H9 (cell line): ENCODE measurements at regions not wholly inside any gene's neighbourhood (a gene's known extent, or its start where the extent isn't known, plus 50 kb on each side); places are given as distances from the start of the nearest gene placed in this dataset.

ENCODE experiments used
- DNase-seq: peaks from one replicate; pipeline ENCODE4 v3.0.0-alpha.2; 2017
- H2AFZ ChIP-seq: one replicate; pipeline ENCODE4 v1.6.1; 2013; ENCODE audit warnings: mild to moderate bottlenecking, low read length, control low read depth, moderate library complexity
- H2AK5ac ChIP-seq: 2 replicates; pipeline ENCODE4 v1.6.1; 2013; ENCODE audit warnings: low read length, control low read depth, mixed read lengths; ENCODE audit not compliant: insufficient read length
- H2BK120ac ChIP-seq: one replicate; pipeline ENCODE4 v1.6.1; 2013; ENCODE audit warnings: low read depth, mild to moderate bottlenecking, low read length, control low read depth, inconsistent platforms; ENCODE audit not compliant: poor library complexity, severe bottlenecking
- H2BK12ac ChIP-seq: 2 replicates; pipeline ENCODE4 v1.6.1; 2013; ENCODE audit warnings: low read length, control low read depth, mixed read lengths, low read depth; ENCODE audit not compliant: insufficient read length
- H2BK15ac ChIP-seq: 2 replicates; pipeline ENCODE4 v1.6.1; 2013; ENCODE audit warnings: low read depth, low read length, control low read depth
- H2BK20ac ChIP-seq: one replicate; pipeline ENCODE4 v1.6.1; 2013; ENCODE audit warnings: low read depth, mild to moderate bottlenecking, low read length, control low read depth, inconsistent platforms; ENCODE audit not compliant: poor library complexity, severe bottlenecking
- H2BK5ac ChIP-seq: 2 replicates; pipeline ENCODE4 v1.6.1; 2013; ENCODE audit warnings: low read length, control low read depth, mixed read lengths; ENCODE audit not compliant: insufficient read length
- H3K14ac ChIP-seq: 2 replicates; pipeline ENCODE4 v1.6.1; 2013; ENCODE audit warnings: low read length, control low read depth; ENCODE audit not compliant: insufficient read depth
- H3K18ac ChIP-seq: 2 replicates; pipeline ENCODE4 v1.6.1; 2013; ENCODE audit warnings: low read depth, mild to moderate bottlenecking, mixed read lengths, low read length, control low read depth; ENCODE audit not compliant: insufficient read length
- H3K23ac ChIP-seq: 2 replicates; pipeline ENCODE4 v1.6.1; 2013; ENCODE audit warnings: low read length, control low read depth, mixed read lengths, low read depth; ENCODE audit not compliant: insufficient read length
- H3K23me2 ChIP-seq: 2 replicates; pipeline ENCODE4 v1.6.1; 2013; ENCODE audit warnings: low read depth, mild to moderate bottlenecking, mixed read lengths, low read length, control low read depth; ENCODE audit not compliant: insufficient read length, poor library complexity, severe bottlenecking
- H3K27ac ChIP-seq: 2 replicates; pipeline ENCODE4 v1.5.1; 2013; ENCODE audit warnings: low read length, control low read depth, mixed read lengths, low read depth; ENCODE audit not compliant: insufficient read length
- H3K27me3 ChIP-seq: 2 replicates; pipeline ENCODE4 v1.6.1; 2013; ENCODE audit warnings: low read length, control low read depth, inconsistent platforms; ENCODE audit not compliant: insufficient read depth
- H3K4ac ChIP-seq: 2 replicates; pipeline ENCODE4 v1.6.1; 2013; ENCODE audit warnings: low read depth, mild to moderate bottlenecking, control low read depth, inconsistent platforms, low read length, moderate library complexity
- H3K4me1 ChIP-seq: 2 replicates; pipeline ENCODE4 v1.6.1; 2013; ENCODE audit warnings: low read length, control low read depth, inconsistent platforms; ENCODE audit not compliant: insufficient read depth
- H3K4me2 ChIP-seq: 2 replicates; pipeline ENCODE4 v1.6.1; 2013; ENCODE audit warnings: low read length, control low read depth, mixed read lengths; ENCODE audit not compliant: insufficient read length, insufficient read depth
- H3K56ac ChIP-seq: 2 replicates; pipeline ENCODE4 v1.6.1; 2013; ENCODE audit warnings: low read depth, mild to moderate bottlenecking, mixed read lengths, low read length, control low read depth; ENCODE audit not compliant: insufficient read length
- H3K79me1 ChIP-seq: 2 replicates; pipeline ENCODE4 v1.6.1; 2013; ENCODE audit warnings: low read depth, mild to moderate bottlenecking, moderate library complexity, low read length, control low read depth, inconsistent platforms; ENCODE audit not compliant: insufficient read depth, poor library complexity, severe bottlenecking
- H3K79me2 ChIP-seq: 2 replicates; pipeline ENCODE4 v1.6.1; 2013; ENCODE audit warnings: low read length, control low read depth, inconsistent platforms; ENCODE audit not compliant: insufficient read depth
- H3K9ac ChIP-seq: 2 replicates; pipeline ENCODE4 v1.6.1; 2013; ENCODE audit warnings: low read length, control low read depth, mixed read lengths; ENCODE audit not compliant: insufficient read length; ENCODE audit errors: extremely low read depth
- H3K9me3 ChIP-seq: one replicate; pipeline ENCODE4 v1.6.1; 2013; ENCODE audit warnings: low read depth, low read length, inconsistent platforms; ENCODE audit not compliant: control insufficient read depth
- H3T11ph ChIP-seq: one replicate; pipeline ENCODE4 v1.6.1; 2013; ENCODE audit warnings: mild to moderate bottlenecking, low read length, control low read depth, inconsistent platforms
- H4K20me1 ChIP-seq: one replicate; pipeline ENCODE4 v1.6.1; 2013; ENCODE audit not compliant: control insufficient read depth, insufficient read length, insufficient read depth
- H4K5ac ChIP-seq: 2 replicates; pipeline ENCODE4 v1.6.1; 2013; ENCODE audit warnings: low read depth, mild to moderate bottlenecking, mixed read lengths, low read length, control low read depth; ENCODE audit not compliant: insufficient read length
- H4K8ac ChIP-seq: replicated peaks from 2 replicates; pipeline ENCODE4 v1.6.1; 2013; ENCODE audit warnings: low read length, control low read depth, mixed read lengths, low read depth; ENCODE audit not compliant: insufficient read length
- H4K91ac ChIP-seq: 2 replicates; pipeline ENCODE4 v1.6.1; 2013; ENCODE audit warnings: low read depth, mild to moderate bottlenecking, moderate library complexity, mixed read lengths, low read length, control low read depth; ENCODE audit not compliant: insufficient read length
- H3K27ac Mint-ChIP-seq, 3 experiments: 2 replicates in 2 of 3; 3 replicates in 1 of 3; pipeline ENCODE4 v1.8.0; 2020 to 2021; ENCODE audit warnings: mixed read lengths in 3 of 3, mild to moderate bottlenecking in 1 of 3, moderate library complexity in 1 of 3
- H3K27me3 Mint-ChIP-seq: 2 replicates; pipeline ENCODE4 v1.8.0; 2021; ENCODE audit warnings: low read depth, mild to moderate bottlenecking, moderate library complexity, mixed read lengths
- H3K36me3 Mint-ChIP-seq, 3 experiments: 2 replicates in 2 of 3; 3 replicates in 1 of 3; pipeline ENCODE4 v1.8.0; 2020 to 2021; ENCODE audit warnings: low read depth in 3 of 3, mixed read lengths in 3 of 3; ENCODE audit not compliant: insufficient read depth in 1 of 3
- H3K4me1 Mint-ChIP-seq, 2 experiments: 2 replicates each; pipeline ENCODE4 v1.8.0; 2020; ENCODE audit warnings: mixed read lengths in 2 of 2
- H3K4me3 Mint-ChIP-seq, 2 experiments: 2 replicates in 1 of 2; 3 replicates in 1 of 2; pipeline ENCODE4 v1.8.0; 2020 to 2021; ENCODE audit warnings: mild to moderate bottlenecking in 2 of 2, mixed read lengths in 2 of 2, moderate library complexity in 1 of 2
- H3K9me3 Mint-ChIP-seq, 2 experiments: 2 replicates in 1 of 2; 3 replicates in 1 of 2; pipeline ENCODE4 v1.8.0; 2020; ENCODE audit warnings: mild to moderate bottlenecking in 2 of 2, mixed read lengths in 2 of 2, moderate library complexity in 1 of 2
- WGBS: extraction: QIAGEN DNeasy Blood & Tissue Kit; methylation state at CpG from one replicate; pipeline ENCODE4 v1.1.7; 2013; ENCODE audit warnings: missing lambda C conversion rate, low lambda C conversion rate, mixed read lengths; ENCODE audit not compliant: insufficient read length; ENCODE audit errors: extremely low coverage; 5-methylcytosine and 5-hydroxymethylcytosine counted together
- TF ChIP-seq, protein P1 (sequence below): fragments of 200-600 bp; sonication (generic); conservative IDR thresholded peaks from 3 replicates; pipeline ENCODE4 v1.8.0; 2021; ENCODE audit warnings: antibody characterized with exemption, mild to moderate bottlenecking

DNA sequence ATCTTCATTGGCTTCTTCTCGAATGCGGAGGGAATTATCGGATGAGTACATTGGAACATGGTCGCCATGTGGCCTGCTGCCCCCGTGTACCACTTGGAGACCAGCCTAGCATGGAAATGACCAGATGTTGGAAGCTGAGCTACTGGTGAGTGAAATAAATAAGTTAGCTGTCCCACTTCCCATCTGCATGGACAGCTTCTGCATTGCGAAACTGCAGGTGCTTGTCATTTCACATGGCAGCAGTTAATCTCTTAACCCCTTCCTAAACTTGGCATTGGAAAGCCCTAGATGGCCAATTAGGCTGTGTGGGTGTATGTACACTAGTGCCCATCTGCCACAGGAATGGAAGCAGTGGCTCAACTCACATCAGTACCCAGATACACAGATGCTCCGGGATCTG is 246.6 kb upstream of the IL12B start:
- Histone ChIP-seq H3K18ac (no peak overlapping the region), H2BK120ac (no peak overlapping the region), H3K4ac (no peak overlapping the region), H3K56ac (no peak overlapping the region), H3K23me2 (no peaks in the 10 kb centered on the region), H2BK5ac (no peak overlapping the region), H3K14ac (no peak overlapping the region), H2BK15ac (no peak overlapping the region), H3K9me3 (no peaks in the 10 kb centered on the region), H4K5ac (no peak overlapping the region), H3K4me2 (no peak overlapping the region), H4K91ac (no peak overlapping the region), H3T11ph (no peak overlapping the region), H3K27ac (no peak overlapping the region), H2BK20ac (no peak overlapping the region), H3K9ac (no peak overlapping the region), H3K79me1 (no peaks in the 10 kb centered on the region), H2BK12ac (no peak overlapping the region), H4K8ac (no peak overlapping the region), H2AFZ (no peak overlapping the region), H3K4me1 (no peaks in the 10 kb centered on the region), H2AK5ac (no peak overlapping the region), H3K27me3 (no peaks in the 10 kb centered on the region), H4K20me1 (no peaks in the 10 kb centered on the region), H3K79me2 (no peaks in the 10 kb centered on the region), H3K23ac (no peak overlapping the region)
- no peaks in the 10 kb centered on the region for H3K27me3 Mint-ChIP-seq
- H3K4me1 Mint-ChIP-seq: peaks cover 5 to 6% of the 10 kb centered on the region in 2 experiments; a peak in 3 of 4 replicates
- H3K9me3 Mint-ChIP-seq: no peaks in the 10 kb centered on the region
- TF ChIP-seq, protein P1, sequence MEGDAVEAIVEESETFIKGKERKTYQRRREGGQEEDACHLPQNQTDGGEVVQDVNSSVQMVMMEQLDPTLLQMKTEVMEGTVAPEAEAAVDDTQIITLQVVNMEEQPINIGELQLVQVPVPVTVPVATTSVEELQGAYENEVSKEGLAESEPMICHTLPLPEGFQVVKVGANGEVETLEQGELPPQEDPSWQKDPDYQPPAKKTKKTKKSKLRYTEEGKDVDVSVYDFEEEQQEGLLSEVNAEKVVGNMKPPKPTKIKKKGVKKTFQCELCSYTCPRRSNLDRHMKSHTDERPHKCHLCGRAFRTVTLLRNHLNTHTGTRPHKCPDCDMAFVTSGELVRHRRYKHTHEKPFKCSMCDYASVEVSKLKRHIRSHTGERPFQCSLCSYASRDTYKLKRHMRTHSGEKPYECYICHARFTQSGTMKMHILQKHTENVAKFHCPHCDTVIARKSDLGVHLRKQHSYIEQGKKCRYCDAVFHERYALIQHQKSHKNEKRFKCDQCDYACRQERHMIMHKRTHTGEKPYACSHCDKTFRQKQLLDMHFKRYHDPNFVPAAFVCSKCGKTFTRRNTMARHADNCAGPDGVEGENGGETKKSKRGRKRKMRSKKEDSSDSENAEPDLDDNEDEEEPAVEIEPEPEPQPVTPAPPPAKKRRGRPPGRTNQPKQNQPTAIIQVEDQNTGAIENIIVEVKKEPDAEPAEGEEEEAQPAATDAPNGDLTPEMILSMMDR: no peak
- no peak overlapping the region for H3K27ac Mint-ChIP-seq
- DNase-seq: no peak
- no peak overlapping the region for H3K4me3 Mint-ChIP-seq
- no CpG with 5 or more reads among the region's 7 CpGs for WGBS
- no peaks in the 10 kb centered on the region for H3K36me3 Mint-ChIP-seq
